ENCODE measurements at regions not wholly inside any gene's neighbourhood (a gene's known extent, or its start where the extent isn't known, plus 50 kb on each side); places are given as distances from the start of the nearest gene placed in this dataset.
"Not testable (repeated sequence)": the region's sequence is repeated elsewhere in the genome, so short reads cannot be mapped to it uniquely, and the experiment has no call there.

DNA sequence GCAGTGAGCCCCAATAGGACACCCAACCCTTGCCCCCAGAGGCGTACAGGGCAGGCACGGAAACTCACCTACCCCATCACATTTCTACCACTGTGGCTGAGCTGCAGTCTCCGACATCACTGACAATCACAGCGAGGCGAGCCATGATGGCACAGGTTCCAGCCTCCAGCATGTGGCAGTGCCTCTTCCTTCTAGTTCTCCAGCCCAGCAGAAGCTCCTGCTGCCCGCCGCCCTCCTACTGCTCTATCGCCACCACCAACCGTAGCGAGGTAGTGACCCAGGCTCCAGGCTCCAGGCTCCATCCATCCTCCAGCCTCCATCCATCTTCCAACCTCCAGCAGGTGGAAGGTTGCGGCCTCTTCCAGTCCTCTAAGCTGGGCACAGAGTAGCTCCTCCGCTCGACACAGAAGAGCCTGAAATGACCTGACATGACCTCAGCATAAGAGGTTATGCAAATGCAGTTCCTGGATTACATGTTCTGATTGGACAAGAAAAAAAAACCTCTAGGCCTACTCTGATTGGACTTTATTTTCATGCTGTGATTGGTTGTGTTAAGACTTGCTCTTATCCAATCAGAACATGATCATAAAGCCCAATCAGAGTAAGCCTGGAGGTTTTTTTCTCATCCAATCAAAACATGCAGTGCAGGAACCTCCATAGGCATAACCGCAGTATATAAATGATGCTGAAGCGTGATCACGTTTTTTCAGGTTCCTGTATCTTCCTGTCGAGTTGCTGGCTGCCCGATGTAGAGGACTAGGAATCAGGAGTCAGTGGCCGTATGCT lies 438.9 kb upstream of the ZNF337 start:
- Histone ChIP-seq H3K36me3 (ENCODE audit: control insufficient read depth, insufficient read depth, low read length) (no peaks in the 10 kb centered on the region), H3K27me3 (ENCODE audit: control insufficient read depth, insufficient read depth, low read length) (no peaks in the 10 kb centered on the region), H3K4me3 (ENCODE audit: low read depth, low read length) (no peak overlapping the region)
- TF ChIP-seq, protein P1, sequence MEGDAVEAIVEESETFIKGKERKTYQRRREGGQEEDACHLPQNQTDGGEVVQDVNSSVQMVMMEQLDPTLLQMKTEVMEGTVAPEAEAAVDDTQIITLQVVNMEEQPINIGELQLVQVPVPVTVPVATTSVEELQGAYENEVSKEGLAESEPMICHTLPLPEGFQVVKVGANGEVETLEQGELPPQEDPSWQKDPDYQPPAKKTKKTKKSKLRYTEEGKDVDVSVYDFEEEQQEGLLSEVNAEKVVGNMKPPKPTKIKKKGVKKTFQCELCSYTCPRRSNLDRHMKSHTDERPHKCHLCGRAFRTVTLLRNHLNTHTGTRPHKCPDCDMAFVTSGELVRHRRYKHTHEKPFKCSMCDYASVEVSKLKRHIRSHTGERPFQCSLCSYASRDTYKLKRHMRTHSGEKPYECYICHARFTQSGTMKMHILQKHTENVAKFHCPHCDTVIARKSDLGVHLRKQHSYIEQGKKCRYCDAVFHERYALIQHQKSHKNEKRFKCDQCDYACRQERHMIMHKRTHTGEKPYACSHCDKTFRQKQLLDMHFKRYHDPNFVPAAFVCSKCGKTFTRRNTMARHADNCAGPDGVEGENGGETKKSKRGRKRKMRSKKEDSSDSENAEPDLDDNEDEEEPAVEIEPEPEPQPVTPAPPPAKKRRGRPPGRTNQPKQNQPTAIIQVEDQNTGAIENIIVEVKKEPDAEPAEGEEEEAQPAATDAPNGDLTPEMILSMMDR (IDR thresholded peaks at IDR 0.05; ENCODE audit: insufficient read depth, low read length, severe bottlenecking) = no peak
- FAIRE-seq (no peak), DNase-seq (ENCODE audit: low read depth) (no peak)

- Histone ChIP-seq H3K36me3 (ENCODE audit: control insufficient read depth, insufficient read depth, low read length) (no peaks in the 10 kb centered on the region), H3K27me3 (ENCODE audit: control insufficient read depth, insufficient read depth, low read length) (no peaks in the 10 kb centered on the region), H3K4me3 (ENCODE audit: low read depth, low read length) (no peak overlapping the region)
- FAIRE-seq (no peak), DNase-seq (ENCODE audit: low read depth) (no peak)
- TF ChIP-seq, protein P1 (IDR thresholded peaks at IDR 0.05; ENCODE audit: insufficient read depth, low read length, severe bottlenecking) = no peak
Observed at GRCh38 chr20:26134606-26135005, 438.0 kb upstream of the ZNF337 start.

- not testable (repeated sequence) for H3K36me3 ChIP-seq (ENCODE audit: control insufficient read depth, insufficient read depth, low read length); H3K4me3 ChIP-seq (ENCODE audit: low read depth, low read length); FAIRE-seq; DNase-seq (ENCODE audit: low read depth); H3K27me3 ChIP-seq (ENCODE audit: control insufficient read depth, insufficient read depth, low read length)
Observed at GRCh38 chr20:26133794-26134193, 437.1 kb upstream of the ZNF337 start.

DNA sequence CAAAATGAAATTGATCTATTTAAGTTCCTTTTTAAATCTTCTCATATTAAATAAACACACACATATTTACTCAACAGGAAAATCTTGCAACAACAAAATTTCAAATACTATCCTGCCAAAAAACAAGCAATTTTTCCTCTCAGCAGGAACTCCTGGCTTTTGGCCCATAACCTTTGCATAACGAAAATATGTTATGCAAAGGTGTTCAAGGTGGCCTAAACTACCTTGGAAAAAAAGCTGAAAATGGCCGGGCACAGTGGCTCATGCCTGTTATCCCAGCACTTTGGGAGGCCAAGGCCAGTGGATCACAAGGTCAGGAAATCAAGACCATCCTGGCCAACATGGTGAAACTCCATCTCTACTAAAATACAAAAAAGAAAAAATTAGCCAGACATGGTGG lies 424.3 kb upstream of the ZNF337 start:
- not testable (repeated sequence) for H3K36me3 ChIP-seq (ENCODE audit: control insufficient read depth, insufficient read depth, low read length); H3K27me3 ChIP-seq (ENCODE audit: control insufficient read depth, insufficient read depth, low read length); H3K4me3 ChIP-seq (ENCODE audit: low read depth, low read length); DNase-seq (ENCODE audit: low read depth); FAIRE-seq

GRCh38 chr20:26094498-26094897 lies 397.8 kb upstream of the ZNF337 start:
- H3K4me3 ChIP-seq (ENCODE audit: low read depth, low read length); H3K27me3 ChIP-seq (ENCODE audit: control insufficient read depth, insufficient read depth, low read length); H3K36me3 ChIP-seq (ENCODE audit: control insufficient read depth, insufficient read depth, low read length); DNase-seq (ENCODE audit: low read depth); FAIRE-seq: not testable (repeated sequence)

DNA sequence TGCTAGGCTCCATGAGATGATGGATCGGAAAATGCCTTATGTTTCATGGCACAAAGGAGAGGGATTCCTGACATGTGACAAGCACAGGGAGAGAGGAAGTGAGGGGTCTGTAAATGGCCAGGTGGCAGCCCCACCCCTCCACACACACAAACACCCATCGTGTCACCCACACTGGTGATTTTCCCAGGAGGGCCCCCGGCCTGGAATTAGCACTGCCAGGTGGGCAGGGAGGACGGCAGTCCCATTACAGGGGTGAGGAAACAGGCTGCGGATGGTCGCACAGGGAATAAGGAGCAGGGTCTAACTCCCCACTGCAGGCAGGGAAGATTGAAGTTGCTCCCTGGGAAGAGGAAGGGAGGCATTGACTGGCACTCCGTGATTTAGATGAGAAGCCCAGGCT lies 395.3 kb upstream of the ZNF337 start:
- not testable (repeated sequence) for FAIRE-seq; H3K36me3 ChIP-seq (ENCODE audit: control insufficient read depth, insufficient read depth, low read length); DNase-seq (ENCODE audit: low read depth); H3K4me3 ChIP-seq (ENCODE audit: low read depth, low read length); H3K27me3 ChIP-seq (ENCODE audit: control insufficient read depth, insufficient read depth, low read length)

GRCh38 chr20:26086195-26086594 lies 389.5 kb upstream of the ZNF337 start:
- H3K27me3 ChIP-seq (ENCODE audit: control insufficient read depth, insufficient read depth, low read length); FAIRE-seq; DNase-seq (ENCODE audit: low read depth); H3K4me3 ChIP-seq (ENCODE audit: low read depth, low read length); H3K36me3 ChIP-seq (ENCODE audit: control insufficient read depth, insufficient read depth, low read length): not testable (repeated sequence)

DNA sequence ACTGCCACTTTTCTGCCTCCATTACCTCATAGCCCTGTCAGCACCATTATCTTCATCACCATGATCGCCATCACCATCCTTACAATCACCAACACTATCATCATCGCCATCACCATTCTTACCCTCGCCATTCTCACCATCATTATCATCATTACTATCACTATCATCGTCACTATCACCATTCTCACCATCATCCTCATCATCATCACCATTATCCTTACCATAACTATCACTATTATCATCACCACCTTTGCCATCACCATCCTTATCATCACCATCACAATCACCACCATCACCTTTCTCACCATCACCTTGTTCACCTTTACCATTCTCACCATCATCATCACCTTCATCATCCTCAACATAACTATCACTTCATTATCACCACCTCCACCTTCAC lies 377.3 kb upstream of the ZNF337 start:
- H3K36me3 ChIP-seq (ENCODE audit: control insufficient read depth, insufficient read depth, low read length); H3K27me3 ChIP-seq (ENCODE audit: control insufficient read depth, insufficient read depth, low read length); H3K4me3 ChIP-seq (ENCODE audit: low read depth, low read length); DNase-seq (ENCODE audit: low read depth); FAIRE-seq: not testable (repeated sequence)

DNA sequence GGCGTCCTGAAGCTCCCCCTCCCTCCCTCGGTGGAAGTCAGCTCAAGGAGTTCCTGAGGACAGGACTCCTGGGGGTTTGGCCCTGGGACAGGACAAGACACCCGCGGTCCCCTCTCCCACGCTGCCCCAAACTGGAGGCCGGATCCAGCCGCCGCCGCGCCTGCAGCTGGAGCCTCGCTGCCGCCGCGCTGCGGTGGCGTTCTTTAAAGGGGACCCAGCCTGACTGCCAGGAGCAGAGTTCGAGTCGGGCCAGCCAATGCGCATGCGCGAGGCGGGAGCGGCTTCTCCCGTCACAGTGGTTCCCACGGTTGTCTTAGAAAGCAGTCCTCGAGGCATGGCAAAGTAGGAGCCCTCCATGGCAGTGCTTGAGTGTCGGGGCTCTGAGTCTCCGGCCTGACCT lies 362.7 kb upstream of the ZNF337 start:
- not testable (repeated sequence) for H3K36me3 ChIP-seq (ENCODE audit: control insufficient read depth, insufficient read depth, low read length); H3K27me3 ChIP-seq (ENCODE audit: control insufficient read depth, insufficient read depth, low read length); FAIRE-seq; H3K4me3 ChIP-seq (ENCODE audit: low read depth, low read length); DNase-seq (ENCODE audit: low read depth)

- not testable (repeated sequence) for H3K4me3 ChIP-seq (ENCODE audit: low read depth, low read length); H3K36me3 ChIP-seq (ENCODE audit: control insufficient read depth, insufficient read depth, low read length); H3K27me3 ChIP-seq (ENCODE audit: control insufficient read depth, insufficient read depth, low read length); FAIRE-seq; DNase-seq (ENCODE audit: low read depth)
Observed at GRCh38 chr20:26058446-26058845, 361.8 kb upstream of the ZNF337 start.

DNA sequence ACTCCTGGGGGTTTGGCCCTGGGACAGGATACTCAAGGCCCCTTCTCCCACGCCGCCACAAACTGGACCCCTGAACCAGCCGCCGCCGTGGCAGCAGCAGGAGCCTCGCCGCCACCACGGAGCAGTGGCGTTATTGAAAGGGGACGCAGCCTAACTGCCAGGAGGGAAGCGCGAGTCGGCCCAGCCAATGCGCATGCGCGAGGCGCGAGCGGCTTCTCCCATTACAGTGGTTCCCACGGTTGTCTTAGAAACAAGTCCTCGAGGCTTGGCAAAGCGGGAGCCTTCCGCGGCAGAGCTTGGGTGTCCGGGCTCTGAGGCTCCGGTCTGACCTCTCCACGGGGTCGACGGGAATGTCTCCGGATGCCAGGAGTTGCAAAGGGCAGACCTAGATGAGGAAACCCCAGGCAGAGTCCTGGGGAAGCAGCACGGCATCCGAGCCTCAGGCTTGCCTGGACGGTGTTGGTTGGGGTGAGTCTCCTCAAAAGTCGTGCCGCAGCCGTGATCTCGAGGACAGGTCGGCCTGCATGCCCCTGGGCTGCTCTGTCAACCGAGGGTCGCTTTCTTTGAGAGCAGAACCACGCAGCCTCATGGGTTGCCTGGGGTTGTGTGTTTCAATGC lies 360.6 kb upstream of the ZNF337 start:
- H3K27me3 ChIP-seq (ENCODE audit: control insufficient read depth, insufficient read depth, low read length); H3K36me3 ChIP-seq (ENCODE audit: control insufficient read depth, insufficient read depth, low read length); H3K4me3 ChIP-seq (ENCODE audit: low read depth, low read length); DNase-seq (ENCODE audit: low read depth): not testable (repeated sequence)
- peak; percentile 77 for FAIRE-seq

DNA sequence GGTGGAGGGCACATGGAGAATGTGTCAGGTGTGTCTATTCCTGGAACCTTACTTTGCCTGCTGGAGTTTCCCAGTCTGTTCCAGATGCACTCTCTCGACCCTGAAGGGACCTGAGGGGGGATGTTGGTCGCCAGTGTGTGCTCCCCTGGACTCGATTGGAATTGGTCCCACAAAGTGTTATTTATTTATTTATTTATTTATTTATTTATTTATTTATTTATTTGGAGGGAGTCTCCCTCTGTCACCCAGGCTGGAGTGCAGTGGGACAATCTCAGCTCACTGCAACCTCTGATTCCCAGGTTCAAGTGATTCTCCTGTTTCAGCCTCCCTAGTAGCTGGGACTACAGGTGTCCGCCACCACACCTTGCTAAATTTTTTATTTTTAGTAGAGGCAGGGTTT lies 329.1 kb upstream of the ZNF337 start:
- FAIRE-seq; H3K27me3 ChIP-seq (ENCODE audit: control insufficient read depth, insufficient read depth, low read length); DNase-seq (ENCODE audit: low read depth); H3K4me3 ChIP-seq (ENCODE audit: low read depth, low read length); H3K36me3 ChIP-seq (ENCODE audit: control insufficient read depth, insufficient read depth, low read length): not testable (repeated sequence)

GRCh38 chr20:26010942-26011276 lies 314.3 kb upstream of the ZNF337 start:
- DNase-seq (ENCODE audit: low read depth); H3K36me3 ChIP-seq (ENCODE audit: control insufficient read depth, insufficient read depth, low read length); FAIRE-seq; H3K4me3 ChIP-seq (ENCODE audit: low read depth, low read length); H3K27me3 ChIP-seq (ENCODE audit: control insufficient read depth, insufficient read depth, low read length): not testable (repeated sequence)
